Loucy (cell line): ENCODE measurements at regions not wholly inside any gene's neighbourhood (a gene's known extent, or its start where the extent isn't known, plus 50 kb on each side); places are given as distances from the start of the nearest gene placed in this dataset.

Experiments
- CTCF ChIP-seq: fragments of 200-600 bp; sonication (generic); conservative IDR thresholded peaks from 2 replicates; pipeline ENCODE4 v1.5.1; 2014; ENCODE audit warnings: mild to moderate bottlenecking, antibody characterized with exemption, low read length
- EZH2phosphoT487 ChIP-seq: fragments of 200-600 bp; IDR thresholded peaks from 2 replicates; pipeline ENCODE4 v1.6.1; 2018; ENCODE audit warnings: antibody characterized with exemption, mild to moderate bottlenecking, moderate library complexity, borderline replicate concordance

DNA sequence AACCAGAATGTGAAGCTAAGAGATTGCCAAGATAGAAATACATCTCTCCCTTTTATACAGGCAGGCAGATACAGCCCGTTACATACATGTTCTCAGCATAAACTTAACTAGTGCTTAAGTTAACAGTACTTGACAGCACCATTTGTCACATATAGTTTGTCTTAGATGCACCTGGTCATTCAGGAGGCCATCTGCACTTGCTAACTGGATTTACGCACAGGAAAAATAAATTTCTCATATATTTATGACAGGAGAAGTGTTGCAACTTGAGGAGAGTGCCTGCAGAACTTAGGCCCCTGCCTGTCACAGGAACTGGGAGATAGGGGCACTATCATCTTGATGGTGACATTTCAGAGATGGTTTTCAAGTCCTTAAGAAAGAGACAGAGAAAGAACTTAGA lies 1462.1 kb upstream of the CDH9 start:
- TF ChIP-seq CTCF (no peak), EZH2phosphoT487 (no peak)
